ENCODE measurements at regions not wholly inside any gene's neighbourhood (a gene's known extent, or its start where the extent isn't known, plus 50 kb on each side); places are given as distances from the start of the nearest gene placed in this dataset.

DNA sequence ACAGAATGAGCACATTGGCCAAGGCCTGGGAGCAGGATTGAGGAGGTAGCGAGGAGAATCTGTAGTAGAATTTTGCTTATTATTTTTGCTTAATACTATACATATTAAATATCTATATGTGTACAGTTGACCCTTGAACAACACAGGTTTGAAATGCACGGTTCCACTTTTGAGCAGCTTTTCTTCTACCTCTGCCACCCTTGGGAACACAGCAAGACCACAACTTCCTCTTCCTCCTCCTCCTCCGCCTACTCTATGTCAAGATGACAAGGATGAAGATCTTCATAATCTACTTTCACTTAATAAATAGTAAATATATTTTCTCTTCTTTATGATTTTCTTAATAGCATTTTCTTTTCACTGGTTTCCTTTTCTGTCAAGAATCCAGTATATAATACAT is 541.4 kb downstream of the KCTD16 start:
- Histone ChIP-seq H3K27me3 (no peaks in the 10 kb centered on the region), H3K4me1 (ENCODE audit: low read depth) (no peaks in the 10 kb centered on the region), H3K36me3 (no peaks in the 10 kb centered on the region), H3K9me3 (ENCODE audit: low read depth) (no peaks in the 10 kb centered on the region), H3K27ac (no peak overlapping the region), H3K4me3 (no peak overlapping the region)
- no peak for DNase-seq (ENCODE audit: low read depth in 1 of 2, low spot score in 1 of 2)
- TF ChIP-seq, protein P1, sequence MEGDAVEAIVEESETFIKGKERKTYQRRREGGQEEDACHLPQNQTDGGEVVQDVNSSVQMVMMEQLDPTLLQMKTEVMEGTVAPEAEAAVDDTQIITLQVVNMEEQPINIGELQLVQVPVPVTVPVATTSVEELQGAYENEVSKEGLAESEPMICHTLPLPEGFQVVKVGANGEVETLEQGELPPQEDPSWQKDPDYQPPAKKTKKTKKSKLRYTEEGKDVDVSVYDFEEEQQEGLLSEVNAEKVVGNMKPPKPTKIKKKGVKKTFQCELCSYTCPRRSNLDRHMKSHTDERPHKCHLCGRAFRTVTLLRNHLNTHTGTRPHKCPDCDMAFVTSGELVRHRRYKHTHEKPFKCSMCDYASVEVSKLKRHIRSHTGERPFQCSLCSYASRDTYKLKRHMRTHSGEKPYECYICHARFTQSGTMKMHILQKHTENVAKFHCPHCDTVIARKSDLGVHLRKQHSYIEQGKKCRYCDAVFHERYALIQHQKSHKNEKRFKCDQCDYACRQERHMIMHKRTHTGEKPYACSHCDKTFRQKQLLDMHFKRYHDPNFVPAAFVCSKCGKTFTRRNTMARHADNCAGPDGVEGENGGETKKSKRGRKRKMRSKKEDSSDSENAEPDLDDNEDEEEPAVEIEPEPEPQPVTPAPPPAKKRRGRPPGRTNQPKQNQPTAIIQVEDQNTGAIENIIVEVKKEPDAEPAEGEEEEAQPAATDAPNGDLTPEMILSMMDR (IDR thresholded peaks at IDR 0.05; ENCODE audit: low read depth, low read length), result no peak

DNA sequence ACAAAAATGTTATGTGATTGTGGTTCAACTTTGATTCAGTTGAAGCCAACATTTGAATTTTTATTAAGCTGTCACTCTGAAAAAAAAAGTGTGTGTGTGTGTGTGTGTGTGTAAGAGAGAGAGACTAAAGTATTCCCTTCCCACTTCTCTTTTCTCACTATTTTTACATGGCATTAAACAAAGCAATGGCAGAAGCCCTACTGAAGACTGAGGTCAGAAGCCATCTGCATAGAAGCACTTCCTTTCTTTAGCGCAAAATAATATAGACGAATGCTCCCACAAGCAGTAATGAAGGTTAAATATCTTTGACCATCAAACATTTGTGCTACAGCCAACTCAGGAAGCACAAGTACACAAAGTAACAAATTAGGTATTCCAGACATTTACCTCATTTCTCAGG is 540.5 kb downstream of the KCTD16 start:
- H3K36me3 ChIP-seq, result no peaks in the 10 kb centered on the region

DNA sequence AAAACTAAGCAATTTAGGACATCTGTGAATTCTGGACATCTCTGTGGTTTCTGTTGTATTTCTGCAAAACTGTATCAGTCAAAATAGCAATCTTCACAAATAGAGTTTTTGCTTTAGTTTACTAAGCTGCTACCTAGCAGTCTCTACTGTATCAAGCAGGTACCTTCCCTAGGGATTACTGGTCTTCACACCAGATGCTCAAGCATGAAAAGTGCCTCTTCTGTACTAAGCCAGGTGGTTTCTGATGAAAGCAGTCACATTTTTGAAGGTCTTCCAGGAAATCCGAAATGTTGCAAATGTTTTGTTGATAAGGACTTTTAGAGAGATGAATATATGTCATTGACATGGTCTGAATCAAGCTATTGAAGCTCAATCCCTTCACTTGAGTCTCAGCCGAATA is 540.0 kb downstream of the KCTD16 start:
- Histone ChIP-seq H3K36me3 (no peaks in the 10 kb centered on the region), H3K4me3 (no peak overlapping the region), H3K4me1 (ENCODE audit: low read depth) (no peaks in the 10 kb centered on the region), H3K27me3 (no peaks in the 10 kb centered on the region), H3K9me3 (ENCODE audit: low read depth) (no peaks in the 10 kb centered on the region), H3K27ac (no peak overlapping the region)
- no peak for DNase-seq (ENCODE audit: low read depth in 1 of 2, low spot score in 1 of 2)
- TF ChIP-seq, protein P1 (IDR thresholded peaks at IDR 0.05; ENCODE audit: low read depth, low read length), result no peak

More for the DNA sequence above, 540.5 kb downstream of the KCTD16 start:
- Histone ChIP-seq H3K4me1 (ENCODE audit: low read depth) (no peaks in the 10 kb centered on the region), H3K27me3 (no peaks in the 10 kb centered on the region), H3K27ac (no peak overlapping the region), H3K9me3 (ENCODE audit: low read depth) (no peaks in the 10 kb centered on the region), H3K4me3 (no peak overlapping the region)
- TF ChIP-seq, protein P1 (IDR thresholded peaks at IDR 0.05; ENCODE audit: low read depth, low read length), result no peak
- DNase-seq (ENCODE audit: low read depth in 1 of 2, low spot score in 1 of 2), result no peak

DNA sequence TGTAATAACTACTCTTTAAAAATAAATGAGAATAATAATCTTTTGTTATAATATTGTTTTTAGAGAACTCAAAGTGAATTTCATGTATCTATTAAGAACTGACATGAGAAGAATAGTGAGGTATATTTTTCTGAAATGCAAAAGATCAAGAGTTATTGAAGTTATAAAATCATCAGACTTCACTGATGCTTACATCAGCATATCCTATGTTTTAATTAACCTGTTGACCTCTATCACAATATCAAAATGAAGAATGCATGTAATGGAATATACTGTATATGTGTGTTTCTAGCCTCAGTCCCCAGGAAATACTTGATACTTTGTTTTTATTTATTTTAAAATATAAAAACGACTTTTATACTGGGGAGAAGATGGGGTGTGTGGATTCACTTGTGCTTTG is 533.1 kb downstream of the KCTD16 start:
- Histone ChIP-seq H3K4me3 (no peak overlapping the region), H3K27me3 (no peaks in the 10 kb centered on the region), H3K9me3 (ENCODE audit: low read depth) (no peaks in the 10 kb centered on the region), H3K36me3 (no peaks in the 10 kb centered on the region), H3K27ac (no peak overlapping the region), H3K4me1 (ENCODE audit: low read depth) (no peaks in the 10 kb centered on the region)
- no peak for DNase-seq (ENCODE audit: low read depth in 1 of 2, low spot score in 1 of 2)
- TF ChIP-seq, protein P1 (IDR thresholded peaks at IDR 0.05; ENCODE audit: low read depth, low read length), result no peak

DNA sequence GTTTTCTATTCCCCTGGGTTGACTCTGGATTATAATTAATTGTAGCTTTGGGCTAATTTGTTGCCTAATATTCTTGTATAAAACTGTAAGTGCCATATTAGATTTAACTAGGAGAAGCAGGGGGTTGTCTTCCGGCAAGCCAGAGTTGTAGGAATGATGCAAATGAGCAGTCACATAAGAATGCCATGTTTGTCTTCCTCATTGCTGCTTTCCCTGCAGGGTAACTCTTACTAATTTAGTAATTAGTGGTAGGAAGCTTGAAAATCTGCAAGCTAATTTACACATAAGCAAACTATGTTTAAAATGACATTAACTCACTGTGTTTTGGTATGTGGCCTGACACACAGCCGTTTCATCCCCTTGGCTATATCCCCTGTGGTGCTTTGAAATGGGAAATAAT is 527.8 kb downstream of the KCTD16 start:
- no peaks in the 10 kb centered on the region for H3K27me3 ChIP-seq
- no peak overlapping the region for H3K4me3 ChIP-seq
- TF ChIP-seq, protein P1 (IDR thresholded peaks at IDR 0.05; ENCODE audit: low read depth, low read length), result no peak
- no peaks in the 10 kb centered on the region for H3K4me1 ChIP-seq (ENCODE audit: low read depth)
- no peaks in the 10 kb centered on the region for H3K36me3 ChIP-seq
- H3K9me3 ChIP-seq (ENCODE audit: low read depth), result no peaks in the 10 kb centered on the region
- no peak for DNase-seq (ENCODE audit: low read depth in 1 of 2, low spot score in 1 of 2)
- H3K27ac ChIP-seq, result no peak overlapping the region

DNA sequence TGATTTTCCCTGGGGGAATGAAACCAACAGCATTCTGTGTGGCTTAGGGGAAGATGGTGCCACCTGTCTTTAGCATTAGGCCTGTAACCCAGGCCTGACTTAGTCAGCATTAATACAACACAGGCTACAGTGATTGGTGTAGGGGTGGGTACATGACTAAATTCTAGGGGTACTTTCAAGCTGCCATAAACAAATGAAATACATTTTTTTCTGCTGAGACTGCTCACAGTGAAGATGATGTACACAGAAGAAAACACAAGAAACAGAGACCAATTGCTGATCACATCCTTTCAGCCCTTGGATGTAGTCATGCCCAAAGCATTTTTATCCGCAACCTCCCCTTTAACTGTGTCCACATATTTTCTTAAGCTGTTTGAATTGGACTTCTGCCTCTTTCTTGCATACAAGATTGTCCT is 527.2 kb downstream of the KCTD16 start:
- Histone ChIP-seq H3K9me3 (ENCODE audit: low read depth) (no peaks in the 10 kb centered on the region), H3K36me3 (no peaks in the 10 kb centered on the region), H3K27me3 (no peaks in the 10 kb centered on the region), H3K27ac (no peak overlapping the region), H3K4me3 (no peak overlapping the region), H3K4me1 (ENCODE audit: low read depth) (no peaks in the 10 kb centered on the region)
- TF ChIP-seq, protein P1 (IDR thresholded peaks at IDR 0.05; ENCODE audit: low read depth, low read length), result no peak
- DNase-seq (ENCODE audit: low read depth in 1 of 2, low spot score in 1 of 2), result peak in 1 of 2 donors; percentile 14

Data from cardiac muscle cell (in vitro differentiated cells and primary cell).